ENCODE measurements at regions not wholly inside any gene's neighbourhood (a gene's known extent, or its start where the extent isn't known, plus 50 kb on each side); places are given as distances from the start of the nearest gene placed in this dataset.

- TF ChIP-seq CTCF (IDR thresholded peaks at IDR 0.05): no peak
- TF ChIP-seq EZH2 (IDR thresholded peaks at IDR 0.05; ENCODE audit: borderline replicate concordance, insufficient read depth, low read depth, low read length, poor library complexity, severe bottlenecking): no peak
These were observed 232.7 kb upstream of the POU3F2 start for GRCh38 chr6:98601716-98602115.

Measured in B cell (primary cell).